Myocyte (in vitro differentiated cells): ENCODE measurements at regions not wholly inside any gene's neighbourhood (a gene's known extent, or its start where the extent isn't known, plus 50 kb on each side); places are given as distances from the start of the nearest gene placed in this dataset.
A peak's percentile ranks its signal among the peaks of the same experiment; 100 is the strongest.

Source experiments
- DNase-seq: peaks from one replicate; pipeline ENCODE4 v3.0.0-alpha.2; 2012; ENCODE audit warnings: low read depth

DNA sequence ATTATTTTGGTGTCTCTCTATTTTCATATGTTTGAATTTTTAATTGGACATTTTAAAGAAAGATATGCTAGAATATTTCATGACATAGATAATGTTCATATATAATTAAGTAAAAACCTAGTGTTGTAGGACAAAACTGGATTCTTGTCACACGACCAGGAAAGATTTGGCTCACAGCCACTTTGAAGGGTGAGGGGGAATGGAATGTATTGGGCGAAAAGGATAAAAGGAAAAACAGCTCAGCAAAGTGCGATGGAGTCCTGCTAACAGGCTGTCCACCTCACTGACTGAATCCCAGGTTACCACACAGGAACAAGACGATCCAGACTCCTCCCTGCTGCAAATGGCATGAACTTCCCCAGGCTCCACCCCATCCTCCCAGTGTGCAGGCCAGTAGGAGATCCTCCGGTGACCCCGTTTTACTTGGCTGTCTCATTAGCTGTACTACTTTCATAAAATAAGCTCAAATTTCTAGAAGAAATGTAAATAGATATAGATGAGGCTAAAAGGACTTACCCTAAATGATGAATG, 186.2 kb downstream of the CD47 start:
- DNase-seq = no peak

DNA sequence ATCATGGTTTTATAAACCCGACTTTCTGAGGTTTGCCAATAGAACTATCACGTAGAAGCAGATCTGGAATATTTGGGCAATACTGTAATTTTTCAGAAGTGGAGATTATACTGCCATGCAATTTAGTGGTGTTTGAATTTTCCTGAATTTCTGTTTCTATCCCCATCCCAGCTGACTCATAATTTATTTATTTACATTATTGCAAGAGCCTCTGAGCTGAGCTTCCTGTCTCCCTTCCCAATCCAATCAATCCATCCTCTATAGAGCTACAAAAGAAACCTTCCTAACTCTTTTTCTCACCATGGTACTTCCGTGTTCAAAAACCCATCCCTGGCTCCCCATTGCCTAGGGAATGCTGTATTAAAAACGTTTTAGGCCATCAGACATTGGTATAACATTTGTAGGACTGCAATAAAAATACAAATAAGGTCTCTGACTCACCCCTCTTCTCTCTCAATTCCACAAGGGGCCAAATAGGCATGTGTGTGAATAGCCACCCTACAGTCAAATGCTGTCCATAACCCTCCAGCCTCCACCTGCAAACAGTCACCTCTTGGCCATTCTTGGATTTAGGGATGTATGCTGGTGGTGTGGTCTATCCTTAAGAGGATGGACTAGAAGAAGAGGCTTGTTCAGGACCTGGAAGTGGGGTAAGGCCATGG, 190.7 kb downstream of the CD47 start:
- DNase-seq = no peak

DNA sequence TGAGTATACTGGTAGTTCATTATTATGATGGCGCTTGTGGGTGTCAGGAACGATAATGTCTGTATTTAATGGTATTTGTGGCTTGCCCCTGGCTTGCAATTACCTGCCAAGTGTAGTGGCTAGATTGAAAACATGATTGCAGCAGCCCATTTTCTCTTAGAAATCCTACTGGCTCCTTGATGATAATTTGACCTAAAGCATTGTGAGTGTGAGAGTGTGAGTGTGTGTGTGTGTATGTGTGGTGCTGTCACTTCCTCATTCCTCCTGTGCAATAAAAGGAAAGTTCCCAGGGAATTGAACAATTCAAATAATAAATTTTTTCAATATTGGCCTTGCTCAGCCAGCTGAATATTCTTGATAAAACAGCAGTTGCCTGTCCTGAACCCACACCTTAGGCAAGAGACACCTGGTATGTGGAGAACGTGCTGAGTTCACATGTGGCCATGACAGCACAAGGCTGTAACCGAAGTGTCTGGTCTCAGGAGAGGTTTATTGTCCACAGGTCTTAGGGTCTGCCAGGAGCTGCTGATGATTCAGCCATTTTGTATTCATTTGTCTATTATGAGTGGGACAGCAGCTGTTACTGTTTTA, 193.3 kb downstream of the CD47 start:
- peak; percentile 67 for DNase-seq

DNA sequence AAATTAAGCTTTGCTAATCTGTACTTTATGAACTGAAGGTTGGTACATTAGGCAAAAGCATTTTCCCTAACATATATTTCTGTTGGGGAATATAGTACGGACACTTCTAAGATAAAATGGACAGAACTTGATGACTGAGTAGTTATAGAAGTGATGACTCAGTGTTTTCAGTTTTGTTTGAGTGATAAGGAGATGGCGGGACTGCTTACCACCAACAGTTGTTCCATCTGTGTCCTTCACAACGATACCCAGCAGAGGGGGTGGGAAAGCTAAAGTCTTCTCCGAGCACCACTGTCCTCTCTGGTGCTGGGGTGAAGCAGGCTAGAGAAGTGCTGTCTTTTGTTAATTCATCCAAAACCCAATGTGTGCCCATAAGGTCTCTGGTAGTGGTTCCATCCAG, 195.8 kb downstream of the CD47 start:
- peak; percentile 18 for DNase-seq

DNA sequence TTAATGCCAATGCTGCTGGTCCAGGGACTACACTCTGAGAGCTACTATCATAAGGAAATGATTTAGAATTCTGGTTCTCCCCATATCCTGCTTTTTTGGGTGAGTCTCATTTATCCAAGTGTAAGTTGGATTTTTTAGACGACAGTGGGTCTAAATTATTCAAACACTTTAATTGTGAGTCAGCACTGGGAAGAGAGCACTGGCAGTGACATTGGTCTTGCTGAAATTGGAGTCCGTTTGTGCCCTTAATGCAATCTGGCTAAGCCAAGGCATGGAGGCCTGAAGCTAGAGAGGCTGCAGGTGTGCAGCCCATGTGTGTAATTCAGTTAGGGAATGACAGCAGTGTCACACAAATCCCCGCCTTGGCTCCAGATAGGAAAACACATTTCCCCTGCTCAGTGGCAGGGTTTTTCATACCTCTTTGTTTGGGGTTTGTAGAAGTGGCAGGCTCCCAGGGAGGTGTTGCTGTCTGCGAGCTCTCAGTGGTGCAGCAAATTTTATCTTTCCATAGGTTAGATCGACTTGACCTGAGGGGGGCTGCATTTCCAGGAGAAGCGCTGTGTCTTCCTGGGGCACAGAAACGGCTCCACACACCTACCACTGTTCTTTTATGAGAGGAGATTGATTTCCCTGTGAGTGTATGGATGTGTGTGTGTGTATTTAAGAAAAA, 197.7 kb downstream of the CD47 start:
- DNase-seq = peak; percentile 30

DNA sequence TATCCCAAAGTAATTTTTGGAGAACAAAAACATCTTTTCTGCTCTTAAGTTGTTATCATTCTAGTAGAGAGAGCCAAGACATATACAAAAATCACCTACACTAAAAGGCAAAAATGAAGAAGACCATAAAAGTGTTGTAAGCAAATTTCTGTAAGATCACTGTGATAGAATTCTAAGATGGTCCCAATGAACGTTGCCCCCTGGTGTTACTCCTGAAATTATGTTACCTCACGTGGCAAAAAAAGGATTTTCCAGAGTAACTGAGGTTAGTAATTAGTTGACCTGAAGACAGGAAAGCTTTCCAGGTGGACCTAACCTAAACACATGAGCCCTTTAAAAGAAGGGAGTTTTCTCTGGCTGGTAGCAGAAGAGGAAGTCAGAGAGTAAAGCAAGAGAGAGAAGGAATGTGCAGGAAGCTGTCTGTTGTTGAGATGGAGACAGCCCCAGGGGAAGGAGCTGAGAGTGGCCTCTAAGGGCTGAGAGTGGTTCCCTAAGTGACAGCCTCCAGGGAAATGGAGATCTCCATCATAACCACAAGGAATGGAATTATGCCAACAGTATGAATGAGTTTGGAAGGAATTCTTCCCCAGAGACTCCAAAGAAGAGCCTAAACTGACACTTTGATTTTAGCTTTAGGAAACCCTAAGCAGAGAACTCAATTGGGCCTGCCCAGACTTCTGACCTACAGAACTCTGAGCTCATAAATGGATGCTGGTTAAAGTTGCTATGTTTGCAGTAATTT, 205.9 kb downstream of the CD47 start:
- peak; percentile 72 for DNase-seq

DNA sequence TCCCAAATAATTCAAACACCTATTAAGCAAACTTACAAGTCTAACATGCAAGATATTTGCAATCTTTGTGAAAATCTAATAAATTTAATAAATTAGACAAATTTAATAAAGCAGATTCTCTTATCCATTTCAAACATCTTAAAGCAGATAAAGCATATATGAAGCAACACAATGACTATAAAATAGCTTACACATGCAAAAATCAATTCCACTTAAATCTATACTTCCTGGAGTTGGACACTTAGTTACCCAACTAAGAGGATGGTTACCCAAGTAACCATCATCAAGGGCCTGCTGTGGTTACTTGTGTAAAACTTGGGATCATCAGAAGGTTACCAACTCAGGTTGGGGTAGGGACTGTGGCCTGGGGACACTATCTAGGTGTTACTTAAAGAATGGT, 206.8 kb downstream of the CD47 start:
- DNase-seq = no peak

DNA sequence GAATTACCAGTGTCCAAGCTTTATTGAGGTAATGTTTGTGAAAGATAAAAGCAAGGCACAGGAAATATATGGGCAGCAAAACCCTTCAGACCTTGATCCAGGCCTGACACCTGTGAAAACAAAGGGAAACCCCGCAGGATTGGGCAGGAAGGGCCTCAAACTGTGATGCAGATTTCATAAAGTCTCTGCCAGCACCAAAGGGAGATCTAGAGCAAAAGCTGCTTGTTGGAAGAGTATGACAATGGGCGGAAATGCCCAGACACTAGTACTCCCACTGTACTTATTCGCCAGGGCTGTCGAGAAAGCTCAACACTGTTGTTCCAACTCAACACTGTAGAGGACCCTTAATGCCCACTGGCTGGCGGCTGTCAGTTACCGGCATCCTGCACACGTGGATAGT, 207.9 kb downstream of the CD47 start:
- DNase-seq = no peak

DNA sequence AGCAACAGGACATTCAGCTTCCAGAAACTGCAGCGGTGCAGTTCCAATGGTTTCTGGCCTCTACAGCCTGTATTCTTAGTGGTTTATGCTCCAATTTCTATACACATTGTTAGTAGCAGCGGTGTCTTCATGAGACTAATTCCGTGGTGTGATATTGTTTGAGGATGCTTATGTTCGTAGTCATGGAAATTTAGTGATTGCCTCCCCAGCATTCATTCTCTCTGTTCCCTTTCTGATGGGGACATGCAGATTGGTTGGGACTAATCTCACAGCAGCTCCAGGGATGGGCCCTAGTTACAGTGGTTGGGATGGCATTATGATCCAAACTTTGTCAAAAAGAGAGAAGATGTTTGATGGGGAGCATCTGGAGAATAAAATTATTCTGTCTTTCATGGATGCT, 208.6 kb downstream of the CD47 start:
- no peak for DNase-seq

DNA sequence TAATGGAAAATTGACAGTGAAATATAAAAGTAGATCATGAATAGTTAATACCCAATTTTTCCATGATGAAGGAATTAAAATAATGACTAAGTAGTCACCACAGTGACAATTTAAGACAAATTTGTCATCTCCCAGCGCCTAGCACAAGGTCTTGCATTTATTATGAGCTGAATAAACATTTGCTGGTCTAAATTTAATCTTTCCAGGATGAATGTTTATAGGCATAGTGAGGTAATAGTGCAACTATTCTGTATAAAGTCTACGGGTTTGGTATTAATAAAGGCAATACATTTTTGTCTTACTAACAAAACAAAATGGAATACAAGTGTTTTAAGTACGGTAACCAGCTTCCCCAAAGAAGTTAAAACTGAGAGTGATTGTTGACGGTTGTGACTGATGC, 209.3 kb downstream of the CD47 start:
- no peak for DNase-seq

DNA sequence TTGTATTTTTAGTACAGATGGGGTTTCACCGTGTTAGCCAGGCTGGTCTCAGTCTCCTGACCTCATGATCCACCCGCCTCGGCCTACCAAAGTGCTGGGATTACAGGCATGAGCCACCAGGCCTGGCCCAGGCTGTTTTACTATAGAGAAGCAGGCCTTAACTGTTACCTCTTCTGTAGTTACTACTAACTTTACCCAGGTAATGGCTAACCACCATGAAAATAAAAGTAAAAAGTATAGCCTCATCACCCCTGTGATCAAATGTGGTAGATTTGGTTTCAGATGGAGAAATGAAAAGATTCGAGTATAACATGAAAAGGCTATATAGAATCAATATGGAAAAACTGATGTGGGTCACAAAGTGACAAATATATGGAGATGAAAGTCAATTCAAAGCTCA, 210.1 kb downstream of the CD47 start:
- no peak for DNase-seq

DNA sequence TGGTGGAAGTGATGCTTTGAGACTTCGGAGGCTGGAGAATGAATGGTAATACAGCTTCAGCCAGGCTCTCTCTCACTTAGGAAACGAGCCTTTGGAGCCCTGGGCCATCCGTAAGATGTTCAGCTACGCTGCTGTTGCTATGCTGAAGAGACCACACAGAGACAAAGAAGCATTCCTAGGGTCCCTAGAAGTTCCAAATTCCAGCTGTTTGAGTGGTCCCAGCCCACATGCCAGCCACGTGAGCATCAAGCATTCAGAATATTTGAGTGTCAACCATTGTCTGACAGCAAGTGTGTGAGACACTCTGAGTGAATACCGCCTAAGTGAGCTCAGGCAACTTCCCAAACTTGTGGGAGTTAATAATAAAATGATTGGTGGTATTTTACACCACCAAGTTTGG, 212.9 kb downstream of the CD47 start:
- peak; percentile 31 for DNase-seq

DNA sequence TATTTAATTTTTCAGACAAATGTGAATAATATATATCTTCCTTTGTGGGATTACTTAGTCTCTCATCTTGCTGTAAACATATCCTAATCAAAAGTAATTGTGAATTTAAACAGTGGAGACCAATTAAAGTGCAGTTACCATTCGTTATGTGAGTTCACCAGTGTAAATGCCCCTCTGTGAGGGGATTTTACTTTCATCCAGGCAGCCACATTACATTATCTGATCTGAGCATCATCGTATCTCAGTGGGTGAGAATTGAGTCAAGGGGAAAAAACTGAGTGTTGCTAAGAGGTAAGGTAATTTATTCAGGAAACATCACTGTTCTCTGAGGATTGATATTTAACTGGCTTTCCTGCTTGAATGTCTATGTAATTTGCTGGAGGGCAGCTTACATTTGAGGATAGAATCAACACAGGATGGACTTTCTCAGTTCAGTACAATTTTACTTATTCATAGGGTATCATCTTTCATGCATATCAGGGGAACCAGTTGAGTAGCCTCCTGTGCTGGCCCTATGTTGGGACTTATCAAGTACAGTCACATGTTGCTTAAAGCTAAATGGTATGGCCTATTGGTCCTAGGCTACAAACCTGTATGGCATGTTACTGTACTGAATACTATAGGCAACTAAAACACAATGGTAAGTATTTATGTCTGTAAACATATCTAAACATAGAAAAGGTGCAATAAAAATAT, 219.7 kb downstream of the CD47 start:
- DNase-seq = no peak

DNA sequence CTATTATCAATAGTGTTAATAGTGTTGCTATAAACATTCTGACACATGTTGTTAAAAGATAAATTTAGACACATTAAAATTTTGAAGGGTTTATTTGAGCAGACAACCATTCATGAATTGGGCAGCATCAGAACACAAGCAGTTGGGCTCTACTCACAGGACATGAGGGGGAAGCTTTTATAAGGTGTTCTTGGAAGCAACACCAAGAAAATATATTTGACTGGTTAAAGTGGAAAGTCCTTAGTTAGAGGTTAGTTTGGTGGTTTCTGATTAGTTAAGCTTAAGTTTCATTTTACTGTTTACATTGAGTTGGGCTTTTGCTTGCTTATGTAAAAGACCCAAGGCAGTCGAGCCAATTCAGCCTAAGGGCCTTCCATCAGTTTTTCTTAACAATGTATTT, 220.7 kb downstream of the CD47 start:
- DNase-seq = no peak

DNA sequence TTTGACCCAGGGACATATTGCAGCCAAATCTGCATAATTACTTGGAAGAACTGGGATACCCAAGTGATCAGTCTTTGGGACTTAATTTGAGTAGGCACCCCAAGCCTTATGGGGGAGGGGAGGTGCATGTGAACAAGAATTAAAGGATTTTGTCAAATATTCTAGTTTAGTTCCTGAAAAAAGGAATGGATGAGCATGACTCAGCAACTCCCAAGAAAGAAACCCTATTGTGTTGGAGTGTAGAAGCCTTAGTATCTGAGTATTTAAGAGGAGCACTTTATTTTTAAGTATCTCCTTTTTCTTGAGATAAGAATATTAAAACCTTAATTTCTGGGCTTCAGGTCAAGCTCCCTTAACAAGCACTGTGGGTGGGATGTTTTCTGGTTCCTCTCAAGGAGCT, 222.4 kb downstream of the CD47 start:
- DNase-seq = no peak

DNA sequence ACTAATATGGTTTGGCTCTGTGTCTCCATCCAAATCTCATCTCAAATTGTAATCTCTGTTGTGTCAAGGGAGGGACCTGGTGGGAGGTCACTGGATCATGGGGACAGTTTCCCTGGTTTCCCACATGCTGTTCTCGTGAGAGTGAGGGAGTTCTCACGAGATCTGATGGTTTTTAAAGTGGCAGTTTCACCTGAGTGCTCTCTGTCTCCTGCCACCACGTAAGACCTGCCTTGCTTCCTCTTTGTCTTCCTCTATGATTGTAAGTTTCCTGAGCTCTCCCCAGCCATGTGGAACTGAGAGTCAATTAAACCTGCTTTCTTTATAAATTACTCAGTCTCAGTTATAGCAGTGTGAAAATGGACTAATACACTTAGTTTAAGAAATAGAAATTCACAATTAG, 228.9 kb downstream of the CD47 start:
- DNase-seq = peak; percentile 57

DNA sequence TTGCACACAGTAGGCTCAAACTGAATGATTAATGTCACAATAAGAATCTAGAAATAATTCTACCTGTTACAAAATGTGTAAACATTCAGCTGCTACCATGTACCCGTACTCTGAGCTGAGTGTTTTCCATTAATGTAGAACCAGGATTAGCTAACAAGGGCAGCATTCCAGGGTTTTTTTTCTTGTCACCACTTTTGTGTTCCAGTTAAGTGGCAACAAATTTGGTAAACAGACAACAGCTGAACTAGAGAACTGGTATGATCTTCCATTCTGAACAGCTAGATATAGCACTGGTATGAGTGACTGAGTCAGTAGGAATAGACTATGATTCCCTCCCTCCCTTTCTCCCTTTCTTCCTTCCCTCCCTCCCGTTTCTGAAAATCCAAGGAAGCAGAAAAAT, 229.4 kb downstream of the CD47 start:
- peak; percentile 88 for DNase-seq
